ENCODE measurements at regions not wholly inside any gene's neighbourhood (a gene's known extent, or its start where the extent isn't known, plus 50 kb on each side); places are given as distances from the start of the nearest gene placed in this dataset.

- no peak for TF ChIP-seq CTCF (IDR thresholded peaks at IDR 0.05; ENCODE audit: low read depth, low read length)
- no peak for DNase-seq (ENCODE audit: extremely low read depth, low read depth)
Observed at GRCh38 chr9:106502930-106503329, 360.0 kb upstream of the ZNF462 start.

- DNase-seq (ENCODE audit: extremely low read depth, low read depth): no peak
- no peak for TF ChIP-seq CTCF (IDR thresholded peaks at IDR 0.05; ENCODE audit: low read depth, low read length)
Observed at GRCh38 chr9:106503759-106504158, 359.2 kb upstream of the ZNF462 start.

GRCh38 chr9:106526716-106527204, 336.2 kb upstream of the ZNF462 start:
- TF ChIP-seq CTCF (IDR thresholded peaks at IDR 0.05; ENCODE audit: low read depth, low read length): no peak
- no peak for DNase-seq (ENCODE audit: extremely low read depth, low read depth)

- no peak for DNase-seq (ENCODE audit: extremely low read depth, low read depth)
- TF ChIP-seq CTCF (IDR thresholded peaks at IDR 0.05; ENCODE audit: low read depth, low read length): no peak
Observed at GRCh38 chr9:106528158-106528557, 334.8 kb upstream of the ZNF462 start.

- no peak for TF ChIP-seq CTCF (IDR thresholded peaks at IDR 0.05; ENCODE audit: low read depth, low read length)
- no peak for DNase-seq (ENCODE audit: extremely low read depth, low read depth)
Observed at GRCh38 chr9:106529616-106530015, 333.4 kb upstream of the ZNF462 start.

GRCh38 chr9:106531491-106531890, 331.5 kb upstream of the ZNF462 start:
- TF ChIP-seq CTCF (IDR thresholded peaks at IDR 0.05; ENCODE audit: low read depth, low read length): no peak
- no peak for DNase-seq (ENCODE audit: extremely low read depth, low read depth)

GRCh38 chr9:106532306-106533015, 330.5 kb upstream of the ZNF462 start:
- DNase-seq (ENCODE audit: extremely low read depth, low read depth): no peak
- no peak for TF ChIP-seq CTCF (IDR thresholded peaks at IDR 0.05; ENCODE audit: low read depth, low read length)
